ENCODE measurements at regions not wholly inside any gene's neighbourhood (a gene's known extent, or its start where the extent isn't known, plus 50 kb on each side); places are given as distances from the start of the nearest gene placed in this dataset.

DNA sequence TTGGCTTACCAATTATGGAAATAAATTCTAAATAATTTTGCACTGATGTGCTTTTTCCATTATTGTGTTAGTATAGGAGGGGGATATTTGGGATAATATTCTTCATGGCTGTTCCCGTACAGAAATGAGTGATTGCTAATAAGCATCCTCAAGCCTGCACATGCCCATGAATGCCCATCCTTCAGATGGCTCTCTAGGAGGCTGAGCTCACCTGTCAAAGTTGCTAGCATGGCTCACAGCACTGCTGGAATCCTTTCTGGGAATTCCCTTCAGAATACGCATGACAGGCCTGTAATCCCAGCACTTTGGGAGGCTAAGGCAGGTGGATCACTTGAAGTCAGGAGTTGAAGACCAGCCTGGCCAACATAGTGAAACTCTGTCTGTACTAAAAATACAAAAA, 124.1 kb downstream of the NXNL2 start:
- DNase-seq = no peak

- DNase-seq = no peak
These were observed 125.6 kb downstream of the NXNL2 start for GRCh38 chr9:88660611-88661010.

DNA sequence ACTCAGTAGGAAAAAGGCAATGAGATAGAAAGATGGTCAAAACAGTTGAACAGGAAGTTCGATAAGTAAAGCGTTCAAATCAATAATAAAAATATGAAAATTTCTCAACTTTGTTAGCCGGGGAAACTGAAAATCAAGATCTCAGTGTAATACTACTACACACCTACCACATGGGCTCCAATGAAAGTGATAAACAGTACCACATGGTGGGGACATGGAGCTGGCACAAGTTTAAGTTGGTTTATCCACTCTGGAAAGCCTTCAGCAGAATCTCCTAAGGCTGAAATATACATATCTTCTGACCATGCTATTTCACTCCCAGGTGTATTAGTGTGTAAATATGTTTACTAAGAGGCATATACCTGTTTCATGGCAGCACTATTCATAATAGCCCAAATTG, 126.8 kb downstream of the NXNL2 start:
- DNase-seq = no peak

DNA sequence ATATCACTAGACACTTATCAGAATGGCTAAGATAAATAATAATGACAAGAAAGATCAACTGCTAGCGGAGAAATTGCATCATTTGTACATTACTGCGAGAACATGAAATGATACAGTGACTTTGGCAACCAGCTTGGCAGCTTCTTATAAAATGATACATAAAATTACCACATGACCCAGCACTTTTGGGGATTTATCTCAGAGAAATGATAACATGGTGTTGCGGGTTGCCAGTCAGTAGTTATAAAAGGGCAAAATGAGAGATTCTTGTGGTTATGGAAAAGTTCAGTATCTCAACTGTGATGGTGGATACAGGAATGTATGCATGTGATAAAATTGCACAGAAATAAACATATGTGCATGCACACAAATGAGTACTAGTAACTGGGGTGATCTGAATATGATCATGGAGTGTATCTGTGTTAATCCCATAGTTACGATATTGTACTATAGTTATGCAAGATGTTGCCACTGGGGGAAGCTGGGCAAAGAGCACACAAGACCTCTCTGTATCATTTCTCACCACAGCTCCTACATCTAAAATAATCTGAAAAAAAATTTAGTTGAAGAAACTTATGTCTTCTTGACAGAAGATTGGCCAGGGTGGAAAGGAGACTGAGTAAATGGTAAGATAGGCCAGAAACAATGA, 128.9 kb downstream of the NXNL2 start:
- DNase-seq = no peak

- DNase-seq = no peak
These were observed 129.8 kb downstream of the NXNL2 start for GRCh38 chr9:88664773-88665172.

DNA sequence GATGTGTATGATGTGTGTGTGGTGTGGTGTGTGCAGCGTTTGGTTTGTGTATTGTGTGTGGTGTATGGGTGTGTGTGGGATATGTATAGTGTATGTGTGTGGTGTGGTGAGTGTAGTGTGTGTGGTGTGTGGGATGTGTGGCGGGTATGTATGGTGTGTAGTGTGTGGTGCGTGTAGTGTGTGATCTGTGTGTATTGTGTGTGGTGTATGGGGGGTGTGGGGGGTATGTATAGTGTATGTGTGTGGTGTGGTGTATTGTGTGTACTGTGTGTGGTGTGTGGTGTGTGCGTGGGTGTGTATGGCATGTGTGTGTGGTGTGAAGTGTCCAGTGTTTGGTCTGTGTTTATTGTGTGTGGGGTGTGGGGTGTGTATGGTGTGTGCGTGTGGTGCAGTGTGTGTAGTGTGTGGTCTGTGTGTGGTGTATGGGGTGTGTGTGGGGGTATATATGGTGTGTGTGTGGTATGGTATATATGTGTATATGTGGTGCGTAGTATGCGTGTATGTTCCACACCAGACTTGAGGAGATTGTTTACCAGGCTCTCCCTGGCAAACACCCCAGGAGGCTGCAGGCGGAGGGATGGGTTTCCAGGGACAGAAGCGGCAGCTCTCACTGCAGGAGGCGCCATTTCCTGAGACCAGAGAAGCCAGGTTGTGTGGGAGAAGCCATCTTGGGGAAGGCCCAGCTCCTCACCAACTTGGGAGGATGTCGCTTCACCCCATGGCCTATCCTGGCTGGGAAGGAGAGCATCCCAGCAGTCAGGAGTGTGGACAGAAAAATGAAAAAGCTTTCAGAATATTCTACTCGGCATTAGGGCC, 138.1 kb downstream of the NXNL2 start:
- no peak for DNase-seq

DNA sequence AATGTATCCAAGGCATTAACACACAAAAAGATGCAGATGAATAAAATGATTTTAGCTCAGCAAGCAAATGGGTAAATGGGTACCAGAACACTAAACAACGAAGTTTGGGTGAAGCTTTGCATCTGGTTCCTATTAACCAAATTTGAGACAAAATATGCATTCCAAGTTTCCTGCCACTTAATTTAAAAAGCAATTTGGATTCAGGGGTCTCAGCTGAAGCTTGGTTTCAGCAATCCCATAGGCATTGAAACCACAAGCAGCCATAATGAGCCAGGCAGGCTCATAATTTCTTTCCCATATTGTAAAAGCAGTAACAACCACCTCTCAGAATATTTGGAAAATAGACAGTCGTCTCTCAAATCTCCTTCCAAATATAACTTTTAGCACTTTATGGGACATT, 138.9 kb downstream of the NXNL2 start:
- no peak for DNase-seq

GRCh38 chr9:88676644-88677043, 141.7 kb downstream of the NXNL2 start:
- DNase-seq = no peak

DNA sequence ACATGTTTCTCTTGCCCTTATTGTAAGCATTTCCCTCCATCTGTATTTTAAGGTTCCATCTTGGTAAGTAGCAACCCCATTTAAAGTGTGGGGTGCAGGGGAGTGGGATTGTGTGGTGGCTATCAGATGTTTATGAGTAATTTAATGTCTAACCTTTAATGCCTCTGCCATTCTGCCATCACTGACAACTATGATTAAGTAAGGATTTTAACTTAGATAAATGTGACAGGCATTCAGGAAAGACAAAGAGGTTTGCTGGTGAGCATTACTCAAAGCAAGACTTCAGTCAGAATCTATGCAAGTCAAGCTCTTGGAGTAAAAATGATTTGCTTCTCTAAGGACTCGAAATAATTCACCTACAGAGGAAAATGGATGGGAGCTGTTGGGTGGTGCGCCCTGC, 143.0 kb downstream of the NXNL2 start:
- DNase-seq = no peak

- no peak for DNase-seq
These were observed 143.5 kb downstream of the NXNL2 start for GRCh38 chr9:88678431-88678830.

GRCh38 chr9:88680041-88680440, 145.1 kb downstream of the NXNL2 start:
- DNase-seq = no peak

GRCh38 chr9:88680505-88681160, 145.7 kb downstream of the NXNL2 start:
- no peak for DNase-seq

- DNase-seq = no peak
These were observed 146.5 kb downstream of the NXNL2 start for GRCh38 chr9:88681434-88681833.

- DNase-seq = no peak
These were observed 147.5 kb downstream of the NXNL2 start for GRCh38 chr9:88682431-88682831.

GRCh38 chr9:88684046-88684445, 149.1 kb downstream of the NXNL2 start:
- DNase-seq = no peak

DNA sequence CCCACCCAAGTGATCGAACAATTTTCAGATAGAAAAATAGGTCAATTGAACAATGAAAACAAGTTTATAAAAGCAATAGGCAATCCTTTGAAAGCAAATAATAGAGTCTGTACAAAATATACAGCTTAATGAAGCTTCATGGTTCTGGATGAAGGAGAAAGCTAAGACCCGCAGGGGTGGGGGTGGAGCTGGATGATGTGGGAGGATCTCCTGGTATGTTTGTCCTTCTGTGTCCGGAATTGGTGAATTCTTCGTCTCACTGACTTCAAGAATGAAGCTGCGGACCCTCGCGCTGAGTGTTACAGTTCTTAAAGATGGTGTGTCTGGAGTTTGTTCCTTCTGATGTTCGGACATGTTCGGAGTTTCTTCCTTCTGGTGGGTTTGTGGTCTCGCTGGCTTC, 149.9 kb downstream of the NXNL2 start:
- DNase-seq = no peak

DNA sequence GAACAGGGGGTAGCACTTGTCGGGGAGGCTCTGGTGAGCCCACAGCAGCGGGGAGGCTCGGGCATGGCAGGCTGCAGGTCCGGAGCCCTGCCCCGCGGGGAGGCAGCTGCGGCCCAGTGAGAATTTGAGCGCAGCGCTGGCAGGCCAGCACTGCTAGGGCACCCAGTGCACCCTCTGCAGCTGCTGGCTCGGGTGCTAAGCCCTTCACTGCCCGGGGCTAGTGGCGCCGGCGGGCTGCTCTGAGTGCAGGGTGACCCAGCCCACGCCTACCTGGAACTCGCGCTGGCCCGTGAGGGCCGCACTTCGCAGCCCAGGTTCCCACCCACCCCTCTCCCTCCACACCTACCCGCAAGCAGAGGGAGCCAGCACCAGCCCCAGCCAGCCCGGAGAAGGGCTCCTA, 151.0 kb downstream of the NXNL2 start:
- no peak for DNase-seq

DNA sequence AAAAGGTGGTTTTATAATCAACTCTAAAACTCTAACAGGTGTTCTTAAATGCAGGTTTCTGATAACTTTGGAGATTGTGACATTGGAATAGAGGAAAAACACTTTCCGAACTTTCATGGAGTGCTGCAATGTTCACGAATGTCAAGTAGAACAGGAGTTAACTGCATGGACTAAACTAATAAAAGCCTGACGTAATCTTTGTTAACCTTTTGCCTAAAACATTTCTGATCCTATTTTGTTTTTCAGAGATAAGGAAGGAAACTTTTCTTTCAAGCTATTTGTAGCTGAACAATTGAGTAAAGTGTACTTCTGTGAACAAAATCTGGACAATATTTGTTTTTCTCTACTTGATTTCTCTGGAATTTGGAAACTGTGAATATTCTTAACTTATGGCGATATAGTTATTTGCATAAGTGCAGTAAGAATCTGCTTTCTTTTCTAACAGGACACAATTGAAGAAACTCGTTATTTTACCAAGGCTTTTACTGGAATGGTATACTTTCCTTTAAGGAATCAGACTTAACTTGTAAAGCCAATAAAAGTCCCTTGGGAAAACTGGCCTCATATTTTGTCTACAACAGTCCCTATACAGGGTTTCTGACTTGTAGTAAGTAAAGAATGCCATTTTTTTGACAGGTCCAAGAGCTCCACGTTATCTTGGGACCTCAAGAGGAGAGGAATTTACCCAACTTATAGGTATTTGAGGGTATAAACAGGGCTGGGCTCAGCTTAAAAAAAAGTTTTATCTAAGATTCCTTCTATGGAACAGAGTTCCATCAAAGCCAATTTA, 154.7 kb downstream of the NXNL2 start:
- DNase-seq = no peak

DNA sequence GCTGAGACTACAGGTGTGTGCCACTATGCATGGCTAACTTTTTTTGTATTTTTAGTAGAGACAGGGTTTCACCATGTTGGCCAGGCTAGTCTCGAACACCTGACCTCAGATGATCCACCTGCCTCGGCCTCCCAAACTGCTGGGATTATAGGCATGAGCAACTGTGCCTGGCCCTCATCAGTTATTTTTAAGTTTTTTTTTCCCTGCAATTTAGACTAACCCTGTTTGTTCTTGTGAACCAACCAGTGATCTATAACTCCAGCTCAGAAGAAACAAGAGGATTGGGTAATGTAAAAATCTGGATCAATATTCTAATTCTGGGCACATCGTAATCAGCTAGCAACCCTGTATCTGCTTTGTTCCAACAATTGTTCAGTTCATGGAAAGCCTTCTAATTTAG, 155.7 kb downstream of the NXNL2 start:
- no peak for DNase-seq

- DNase-seq = no peak
These were observed 156.1 kb downstream of the NXNL2 start for GRCh38 chr9:88691091-88691490.

DNA sequence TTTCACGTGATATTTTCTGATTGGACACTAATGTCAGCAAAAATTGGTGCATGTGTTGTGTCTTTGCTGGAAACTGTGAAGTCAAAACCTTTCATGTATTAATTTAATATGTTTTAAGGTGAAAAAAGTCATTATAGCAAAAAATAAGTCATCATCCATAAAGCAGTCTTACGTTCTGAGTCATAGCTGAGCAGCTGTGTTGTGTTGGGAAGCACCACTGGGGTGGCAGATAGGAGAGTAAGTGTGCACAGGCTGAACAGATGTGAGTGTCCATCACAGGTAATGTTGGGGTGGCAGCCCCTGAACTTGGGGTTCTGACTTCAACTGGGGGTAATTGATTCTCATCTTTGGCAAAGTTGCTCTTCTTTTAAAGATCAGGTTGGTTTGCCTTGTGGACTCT, 156.8 kb downstream of the NXNL2 start:
- DNase-seq = no peak

- DNase-seq = no peak
These were observed 157.8 kb downstream of the NXNL2 start for GRCh38 chr9:88692827-88693226.

DNA sequence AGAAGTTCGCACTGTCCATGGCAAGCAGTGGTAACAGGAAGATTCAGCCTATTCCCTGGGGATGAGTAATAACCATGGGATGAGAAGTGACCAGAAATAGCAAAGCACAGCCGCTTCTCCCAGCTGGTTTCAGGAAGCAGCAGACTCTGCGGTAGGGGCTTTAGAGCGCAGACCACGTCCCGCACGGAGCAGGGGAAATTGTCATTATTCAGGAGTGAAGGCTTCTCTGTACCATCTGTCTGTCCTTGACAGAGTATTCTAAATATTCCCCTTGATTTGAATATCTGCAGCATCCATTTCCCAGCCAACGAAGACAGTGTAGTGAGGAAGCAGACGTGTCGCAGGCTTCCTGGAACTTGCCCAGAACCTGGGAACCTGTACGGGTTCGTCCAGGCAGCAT, 159.6 kb downstream of the NXNL2 start:
- no peak for DNase-seq
